DOHH2 (cell line): ENCODE measurements at regions not wholly inside any gene's neighbourhood (a gene's known extent, or its start where the extent isn't known, plus 50 kb on each side); places are given as distances from the start of the nearest gene placed in this dataset.

ENCODE experiments used
- H3F3A ChIP-seq: fragments of 200-600 bp; sonication (generic), shearing (Covaris generic); 2 replicates; pipeline ENCODE4 v1.6.0; 2016; ENCODE audit warnings: antibody characterized with exemption, mild to moderate bottlenecking; ENCODE audit not compliant: control insufficient read depth, insufficient read depth
- H3K27ac ChIP-seq: fragments of 200-600 bp; sonication (generic); 2 replicates; pipeline ENCODE4 v1.5.1; 2014; ENCODE audit warnings: low read depth, mild to moderate bottlenecking, low read length, moderate library complexity
- H3K27me3 ChIP-seq: fragments of 200-600 bp; sonication (generic); 2 replicates; pipeline ENCODE4 v1.6.1; 2014; ENCODE audit warnings: mild to moderate bottlenecking, low read length, mixed read lengths; ENCODE audit not compliant: control insufficient read depth
- H3K36me3 ChIP-seq: fragments of 200-600 bp; sonication (generic); 2 replicates; pipeline ENCODE4 v1.6.1; 2014; ENCODE audit warnings: mild to moderate bottlenecking, low read length, moderate library complexity, mixed read lengths; ENCODE audit not compliant: control insufficient read depth
- H3K4me1 ChIP-seq: fragments of 200-600 bp; sonication (generic); 2 replicates; pipeline ENCODE4 v1.6.1; 2014; ENCODE audit warnings: mild to moderate bottlenecking, low read length, mixed read lengths; ENCODE audit not compliant: control insufficient read depth
- H3K4me2 ChIP-seq: fragments of 200-600 bp; sonication (generic); 2 replicates; pipeline ENCODE4 v1.6.0; 2014; ENCODE audit warnings: mild to moderate bottlenecking, low read length, moderate library complexity
- H3K4me3 ChIP-seq: fragments of 200-600 bp; sonication (generic); 2 replicates; pipeline ENCODE4 v1.5.1; 2014; ENCODE audit warnings: mild to moderate bottlenecking, low read length, mixed read lengths
- H3K79me2 ChIP-seq: fragments of 200-600 bp; sonication (generic); 2 replicates; pipeline ENCODE4 v1.6.1; 2014; ENCODE audit warnings: mild to moderate bottlenecking, low read length, mixed read lengths; ENCODE audit not compliant: control insufficient read depth
- H3K9me2 ChIP-seq: fragments of 200-600 bp; sonication (generic); replicated peaks from 2 replicates; pipeline ENCODE4 v1.6.1; 2014; ENCODE audit warnings: mild to moderate bottlenecking, low read length, mixed read lengths; ENCODE audit not compliant: control insufficient read depth
- H3K9me3 ChIP-seq: fragments of 200-600 bp; sonication (generic); 2 replicates; pipeline ENCODE4 v1.6.1; 2014; ENCODE audit warnings: antibody characterized with exemption, low read length, mixed read lengths; ENCODE audit not compliant: control insufficient read depth, insufficient read depth
- H4K20me1 ChIP-seq: fragments of 200-600 bp; sonication (generic); 2 replicates; pipeline ENCODE4 v1.6.0; 2014; ENCODE audit warnings: low read depth, mild to moderate bottlenecking, antibody characterized with exemption, low read length, moderate library complexity; ENCODE audit not compliant: control insufficient read depth, insufficient read depth
- EZH2phosphoT487 ChIP-seq: fragments of 200-600 bp; sonication (generic); IDR thresholded peaks from 2 replicates; pipeline ENCODE4 v1.6.1; 2017; ENCODE audit warnings: borderline replicate concordance, mild to moderate bottlenecking, antibody characterized with exemption, low read length, moderate library complexity, mixed read lengths
- TF ChIP-seq, protein P1 (sequence below): fragments of 200-600 bp; sonication (generic); IDR thresholded peaks from one replicate; pipeline ENCODE4 v1.5.1; 2014; ENCODE audit warnings: antibody characterized with exemption, mild to moderate bottlenecking, low read depth, low read length; ENCODE audit not compliant: poor library complexity, severe bottlenecking

GRCh38 chr12:105503619-105504018, 173.1 kb downstream of the C12orf75 start:
- Histone ChIP-seq H3K9me3 (no peaks in the 10 kb centered on the region), H3F3A (no peaks in the 10 kb centered on the region), H3K4me1 (no peaks in the 10 kb centered on the region), H3K4me3 (no peak overlapping the region), H3K4me2 (no peak overlapping the region), H4K20me1 (no peaks in the 10 kb centered on the region), H3K79me2 (no peaks in the 10 kb centered on the region), H3K9me2 (no peaks in the 10 kb centered on the region), H3K27me3 (no peaks in the 10 kb centered on the region; the same call in 1 of the 2 replicates), H3K36me3 (no peaks in the 10 kb centered on the region), H3K27ac (no peak overlapping the region)
- TF ChIP-seq, protein P1, sequence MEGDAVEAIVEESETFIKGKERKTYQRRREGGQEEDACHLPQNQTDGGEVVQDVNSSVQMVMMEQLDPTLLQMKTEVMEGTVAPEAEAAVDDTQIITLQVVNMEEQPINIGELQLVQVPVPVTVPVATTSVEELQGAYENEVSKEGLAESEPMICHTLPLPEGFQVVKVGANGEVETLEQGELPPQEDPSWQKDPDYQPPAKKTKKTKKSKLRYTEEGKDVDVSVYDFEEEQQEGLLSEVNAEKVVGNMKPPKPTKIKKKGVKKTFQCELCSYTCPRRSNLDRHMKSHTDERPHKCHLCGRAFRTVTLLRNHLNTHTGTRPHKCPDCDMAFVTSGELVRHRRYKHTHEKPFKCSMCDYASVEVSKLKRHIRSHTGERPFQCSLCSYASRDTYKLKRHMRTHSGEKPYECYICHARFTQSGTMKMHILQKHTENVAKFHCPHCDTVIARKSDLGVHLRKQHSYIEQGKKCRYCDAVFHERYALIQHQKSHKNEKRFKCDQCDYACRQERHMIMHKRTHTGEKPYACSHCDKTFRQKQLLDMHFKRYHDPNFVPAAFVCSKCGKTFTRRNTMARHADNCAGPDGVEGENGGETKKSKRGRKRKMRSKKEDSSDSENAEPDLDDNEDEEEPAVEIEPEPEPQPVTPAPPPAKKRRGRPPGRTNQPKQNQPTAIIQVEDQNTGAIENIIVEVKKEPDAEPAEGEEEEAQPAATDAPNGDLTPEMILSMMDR: no peak
- TF ChIP-seq EZH2phosphoT487: no peak

DNA sequence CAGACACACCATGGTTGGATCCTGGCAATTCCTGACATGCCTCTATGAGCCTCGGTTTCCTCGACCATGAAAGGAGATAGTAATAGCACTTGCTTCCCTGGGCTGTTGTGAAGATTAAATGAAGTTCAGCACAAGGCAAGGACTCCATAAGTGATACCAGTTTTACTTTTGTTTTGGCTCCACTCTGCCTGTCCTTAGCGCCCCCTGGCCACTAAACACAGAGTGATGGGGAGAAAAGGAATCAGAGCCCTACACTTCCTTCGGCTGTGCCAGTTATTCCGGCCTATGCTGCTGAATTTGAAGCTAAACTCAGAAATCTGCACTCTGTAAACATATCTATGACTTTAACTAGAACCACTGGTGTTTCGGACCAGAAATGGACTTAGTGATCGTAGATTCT, 173.8 kb downstream of the C12orf75 start:
- H3K4me1 ChIP-seq: no peaks in the 10 kb centered on the region
- no peaks in the 10 kb centered on the region for H3K36me3 ChIP-seq
- H4K20me1 ChIP-seq: no peaks in the 10 kb centered on the region
- no peaks in the 10 kb centered on the region for H3K9me2 ChIP-seq
- H3K4me3 ChIP-seq: no peak overlapping the region
- H3K9me3 ChIP-seq: no peaks in the 10 kb centered on the region
- H3K79me2 ChIP-seq: no peaks in the 10 kb centered on the region
- H3K4me2 ChIP-seq: no peak overlapping the region
- no peak overlapping the region for H3K27ac ChIP-seq
- H3K27me3 ChIP-seq: no peaks in the 10 kb centered on the region; the same call in 1 of the 2 replicates
- H3F3A ChIP-seq: no peaks in the 10 kb centered on the region
- TF ChIP-seq, protein P1: no peak
- no peak for TF ChIP-seq EZH2phosphoT487

- Histone ChIP-seq H3K4me2 (no peak overlapping the region), H3K4me1 (no peaks in the 10 kb centered on the region), H3K27me3 (peaks cover 3% of the 10 kb centered on the region; the same call in 1 of the 2 replicates), H3K4me3 (no peak overlapping the region), H3K36me3 (no peaks in the 10 kb centered on the region), H3K27ac (no peak overlapping the region), H3K9me3 (no peaks in the 10 kb centered on the region), H3K79me2 (no peaks in the 10 kb centered on the region), H3K9me2 (no peaks in the 10 kb centered on the region), H4K20me1 (no peaks in the 10 kb centered on the region), H3F3A (no peaks in the 10 kb centered on the region)
- no peak for TF ChIP-seq EZH2phosphoT487
- TF ChIP-seq, protein P1: no peak
These were observed 176.3 kb downstream of the C12orf75 start for GRCh38 chr12:105506678-105507310.
